ENCODE measurements at regions not wholly inside any gene's neighbourhood (a gene's known extent, or its start where the extent isn't known, plus 50 kb on each side); places are given as distances from the start of the nearest gene placed in this dataset.

- DNase-seq (ENCODE audit: low spot score in 2 of 2, unreplicated experiment in 2 of 2) = no peak
- Mint-ChIP-seq H3K4me1 (peaks cover 13% of the 10 kb centered on the region), H3K9me3 (peaks cover 12% of the 10 kb centered on the region), H3K4me3 (no peak overlapping the region), H3K27ac (no peak overlapping the region), H3K27me3 (ENCODE audit: low read depth) (peaks cover 65% of the 10 kb centered on the region), H3K36me3 (peaks cover 3% of the 10 kb centered on the region)
- no peak for TF ChIP-seq CTCF (IDR thresholded peaks at IDR 0.05; ENCODE audit: unreplicated experiment)
These were observed 103.6 kb upstream of the ZNF536 start for GRCh38 chr19:30268601-30269000.

GRCh38 chr19:30269638-30270037, 102.5 kb upstream of the ZNF536 start:
- H3K4me3 Mint-ChIP-seq = no peak overlapping the region
- peaks cover 55% of the 10 kb centered on the region for H3K27me3 Mint-ChIP-seq (ENCODE audit: low read depth)
- H3K27ac Mint-ChIP-seq = no peak overlapping the region
- H3K36me3 Mint-ChIP-seq = peaks cover 3% of the 10 kb centered on the region
- no peak for TF ChIP-seq CTCF (IDR thresholded peaks at IDR 0.05; ENCODE audit: unreplicated experiment)
- H3K9me3 Mint-ChIP-seq = peaks cover 13% of the 10 kb centered on the region
- peaks cover 3% of the 10 kb centered on the region for H3K4me1 Mint-ChIP-seq
- no peak for DNase-seq (ENCODE audit: low spot score in 2 of 2, unreplicated experiment in 2 of 2)

GRCh38 chr19:30271816-30272215, 100.4 kb upstream of the ZNF536 start:
- Mint-ChIP-seq H3K9me3 (peaks cover 13% of the 10 kb centered on the region), H3K27ac (no peak overlapping the region), H3K4me1 (peaks cover 2% of the 10 kb centered on the region), H3K36me3 (peaks cover 3% of the 10 kb centered on the region), H3K27me3 (ENCODE audit: low read depth) (peaks cover 38% of the 10 kb centered on the region), H3K4me3 (no peak overlapping the region)
- DNase-seq (ENCODE audit: low spot score in 2 of 2, unreplicated experiment in 2 of 2) = no peak
- no peak for TF ChIP-seq CTCF (IDR thresholded peaks at IDR 0.05; ENCODE audit: unreplicated experiment)

GRCh38 chr19:30272554-30272953, 99.6 kb upstream of the ZNF536 start:
- Mint-ChIP-seq H3K9me3 (peaks cover 13% of the 10 kb centered on the region), H3K4me3 (no peak overlapping the region), H3K4me1 (peaks cover 2% of the 10 kb centered on the region), H3K27me3 (ENCODE audit: low read depth) (peaks cover 38% of the 10 kb centered on the region), H3K27ac (no peak overlapping the region), H3K36me3 (peaks cover 3% of the 10 kb centered on the region)
- no peak for DNase-seq (ENCODE audit: low spot score in 2 of 2, unreplicated experiment in 2 of 2)
- no peak for TF ChIP-seq CTCF (IDR thresholded peaks at IDR 0.05; ENCODE audit: unreplicated experiment)

- Mint-ChIP-seq H3K27me3 (ENCODE audit: low read depth) (peaks cover 39% of the 10 kb centered on the region), H3K4me3 (no peak overlapping the region), H3K9me3 (peaks cover 13% of the 10 kb centered on the region), H3K36me3 (peaks cover 3% of the 10 kb centered on the region), H3K4me1 (no peaks in the 10 kb centered on the region), H3K27ac (no peak overlapping the region)
- TF ChIP-seq CTCF (IDR thresholded peaks at IDR 0.05; ENCODE audit: unreplicated experiment) = no peak
- DNase-seq (ENCODE audit: low spot score in 2 of 2, unreplicated experiment in 2 of 2) = no peak
These were observed 99.0 kb upstream of the ZNF536 start for GRCh38 chr19:30273184-30273583.

- Mint-ChIP-seq H3K4me1 (no peaks in the 10 kb centered on the region), H3K9me3 (peaks cover 13% of the 10 kb centered on the region), H3K27ac (no peak overlapping the region), H3K27me3 (ENCODE audit: low read depth) (peaks cover 39% of the 10 kb centered on the region), H3K36me3 (peaks cover 3% of the 10 kb centered on the region), H3K4me3 (no peak overlapping the region)
- no peak for TF ChIP-seq CTCF (IDR thresholded peaks at IDR 0.05; ENCODE audit: unreplicated experiment)
- no peak for DNase-seq (ENCODE audit: low spot score in 2 of 2, unreplicated experiment in 2 of 2)
These were observed 97.2 kb upstream of the ZNF536 start for GRCh38 chr19:30274987-30275386.

All from mesothelial cell of epicardium (in vitro differentiated cells).